SK-N-SH treated with all-trans-retinoic acid at 6 μM for 48 hours (cell line): ENCODE measurements at regions not wholly inside any gene's neighbourhood (a gene's known extent, or its start where the extent isn't known, plus 50 kb on each side); places are given as distances from the start of the nearest gene placed in this dataset.

Source experiments
- ARNTL ChIP-seq: fragments of 450-650 bp; formaldehyde crosslinking; IDR thresholded peaks from 2 replicates; pipeline ENCODE4 v1.5.0; 2020; ENCODE audit warnings: low read depth, mild to moderate bottlenecking, moderate library complexity, borderline replicate concordance
- BACH2 ChIP-seq: fragments of 250-450 bp; sonication (Bioruptor Pico); IDR thresholded peaks from 2 replicates; pipeline ENCODE4 v1.9.0; 2021; ENCODE audit warnings: mild to moderate bottlenecking, borderline replicate concordance
- CREB5 ChIP-seq: fragments of 250-450 bp; sonication (Bioruptor Pico); IDR thresholded peaks from 2 replicates; pipeline ENCODE4 v1.5.1; 2020; ENCODE audit warnings: low read depth, mild to moderate bottlenecking, moderate library complexity
- GLIS3 ChIP-seq: fragments of 250-450 bp; sonication (Bioruptor Pico); IDR thresholded peaks from 2 replicates; pipeline ENCODE4 v1.5.0; 2020; ENCODE audit warnings: mild to moderate bottlenecking, moderate library complexity
- PPARA ChIP-seq: fragments of 250-450 bp; sonication (Bioruptor Pico); IDR thresholded peaks from 2 replicates; pipeline ENCODE4 v1.5.0; 2020; ENCODE audit warnings: mild to moderate bottlenecking, borderline replicate concordance
- RARB ChIP-seq: fragments of 250-450 bp; sonication (Bioruptor Pico); IDR thresholded peaks from 2 replicates; pipeline ENCODE4 v1.8.0; 2021; ENCODE audit warnings: mild to moderate bottlenecking, moderate library complexity
- TOX ChIP-seq: fragments of 250-450 bp; sonication (Bioruptor Pico); IDR thresholded peaks from 2 replicates; pipeline ENCODE4 v1.8.0; 2021; ENCODE audit warnings: mild to moderate bottlenecking, moderate library complexity, borderline replicate concordance
- ZFP3 ChIP-seq: fragments of 250-450 bp; sonication (Bioruptor Pico); IDR thresholded peaks from 2 replicates; pipeline ENCODE4 v1.5.0; 2020; ENCODE audit warnings: mild to moderate bottlenecking, moderate library complexity
- ZFP30 ChIP-seq: fragments of 450-650 bp; formaldehyde crosslinking; IDR thresholded peaks from 2 replicates; pipeline ENCODE4 v1.5.0; 2022; ENCODE audit warnings: mild to moderate bottlenecking, moderate library complexity
- ZNF565 ChIP-seq: fragments of 450-650 bp; formaldehyde crosslinking; conservative IDR thresholded peaks from 2 replicates; pipeline ENCODE4 v1.5.0; 2020; ENCODE audit warnings: low read depth, mild to moderate bottlenecking, moderate library complexity
- ZNF70 ChIP-seq: fragments of 450-650 bp; formaldehyde crosslinking; IDR thresholded peaks from 2 replicates; pipeline ENCODE4 v1.5.0; 2020; ENCODE audit warnings: mild to moderate bottlenecking, moderate library complexity
- ZNF8 ChIP-seq: fragments of 450-650 bp; formaldehyde crosslinking; IDR thresholded peaks from 2 replicates; pipeline ENCODE4 v1.5.0; 2020; ENCODE audit warnings: mild to moderate bottlenecking, moderate library complexity
- TF ChIP-seq, protein P1 (sequence below): fragments of 250-450 bp; sonication (Bioruptor Pico); IDR thresholded peaks from 2 replicates; pipeline ENCODE4 v1.8.0; 2020; ENCODE audit warnings: mild to moderate bottlenecking, moderate library complexity, borderline replicate concordance
- TF ChIP-seq, protein P2 (sequence below): fragments of 250-450 bp; sonication (Bioruptor Pico); IDR thresholded peaks from 2 replicates; pipeline ENCODE4 v1.5.1; 2021; ENCODE audit warnings: mild to moderate bottlenecking, moderate library complexity

DNA sequence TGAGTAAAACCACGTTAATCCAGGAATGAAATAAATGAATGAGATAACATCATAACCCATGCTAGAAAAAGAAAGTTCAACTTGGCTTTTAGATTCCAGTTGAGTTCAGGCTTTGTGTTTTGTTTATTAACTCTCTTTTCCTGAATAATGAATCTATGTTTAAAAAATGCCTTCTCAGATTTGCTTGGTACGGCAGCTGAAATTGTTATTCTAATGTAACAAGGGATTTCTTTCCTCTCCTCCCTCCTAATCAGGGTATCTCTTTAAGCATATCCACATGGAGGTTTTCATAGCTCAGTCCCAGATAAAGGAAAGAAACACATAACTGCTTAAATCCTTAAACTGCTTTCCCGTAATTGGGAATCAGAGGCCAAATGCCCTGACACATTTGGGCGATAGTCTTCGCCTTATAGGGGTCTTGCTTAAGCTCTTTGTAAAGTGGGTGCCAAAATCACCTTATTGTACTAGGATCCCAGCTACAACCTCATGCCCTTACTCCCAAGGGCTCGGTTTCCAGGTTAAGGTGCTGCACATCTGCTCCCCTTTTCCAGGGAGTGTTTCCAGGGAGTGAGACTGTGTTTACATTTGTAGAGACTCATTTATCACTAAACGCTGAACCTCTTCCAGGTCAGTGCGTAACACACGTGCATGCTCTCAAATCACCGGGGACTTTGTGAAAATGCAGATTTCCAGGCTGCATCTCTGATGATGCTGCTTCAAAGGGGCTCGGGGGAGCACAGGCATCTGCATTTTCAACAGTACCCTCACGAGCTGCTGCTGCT lies 142.8 kb upstream of the FOXF1 start:
- TF ChIP-seq, protein P1, sequence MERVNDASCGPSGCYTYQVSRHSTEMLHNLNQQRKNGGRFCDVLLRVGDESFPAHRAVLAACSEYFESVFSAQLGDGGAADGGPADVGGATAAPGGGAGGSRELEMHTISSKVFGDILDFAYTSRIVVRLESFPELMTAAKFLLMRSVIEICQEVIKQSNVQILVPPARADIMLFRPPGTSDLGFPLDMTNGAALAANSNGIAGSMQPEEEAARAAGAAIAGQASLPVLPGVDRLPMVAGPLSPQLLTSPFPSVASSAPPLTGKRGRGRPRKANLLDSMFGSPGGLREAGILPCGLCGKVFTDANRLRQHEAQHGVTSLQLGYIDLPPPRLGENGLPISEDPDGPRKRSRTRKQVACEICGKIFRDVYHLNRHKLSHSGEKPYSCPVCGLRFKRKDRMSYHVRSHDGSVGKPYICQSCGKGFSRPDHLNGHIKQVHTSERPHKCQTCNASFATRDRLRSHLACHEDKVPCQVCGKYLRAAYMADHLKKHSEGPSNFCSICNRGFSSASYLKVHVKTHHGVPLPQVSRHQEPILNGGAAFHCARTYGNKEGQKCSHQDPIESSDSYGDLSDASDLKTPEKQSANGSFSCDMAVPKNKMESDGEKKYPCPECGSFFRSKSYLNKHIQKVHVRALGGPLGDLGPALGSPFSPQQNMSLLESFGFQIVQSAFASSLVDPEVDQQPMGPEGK (CRISPR knock-in tag) = no peak
- TF ChIP-seq TOX (CRISPR knock-in tag) (no peak), ARNTL (no peak), CREB5 (CRISPR knock-in tag) (no peak), RARB (CRISPR knock-in tag) (no peak), GLIS3 (CRISPR knock-in tag) (no peak), BACH2 (CRISPR knock-in tag) (no peak), ZNF8 (CRISPR knock-in tag) (no peak), ZFP3 (CRISPR knock-in tag) (no peak), ZNF565 (CRISPR knock-in tag) (no peak), ZNF70 (CRISPR knock-in tag) (no peak), PPARA (CRISPR knock-in tag) (no peak), ZFP30 (CRISPR knock-in tag) (no peak)
- TF ChIP-seq, protein P2, sequence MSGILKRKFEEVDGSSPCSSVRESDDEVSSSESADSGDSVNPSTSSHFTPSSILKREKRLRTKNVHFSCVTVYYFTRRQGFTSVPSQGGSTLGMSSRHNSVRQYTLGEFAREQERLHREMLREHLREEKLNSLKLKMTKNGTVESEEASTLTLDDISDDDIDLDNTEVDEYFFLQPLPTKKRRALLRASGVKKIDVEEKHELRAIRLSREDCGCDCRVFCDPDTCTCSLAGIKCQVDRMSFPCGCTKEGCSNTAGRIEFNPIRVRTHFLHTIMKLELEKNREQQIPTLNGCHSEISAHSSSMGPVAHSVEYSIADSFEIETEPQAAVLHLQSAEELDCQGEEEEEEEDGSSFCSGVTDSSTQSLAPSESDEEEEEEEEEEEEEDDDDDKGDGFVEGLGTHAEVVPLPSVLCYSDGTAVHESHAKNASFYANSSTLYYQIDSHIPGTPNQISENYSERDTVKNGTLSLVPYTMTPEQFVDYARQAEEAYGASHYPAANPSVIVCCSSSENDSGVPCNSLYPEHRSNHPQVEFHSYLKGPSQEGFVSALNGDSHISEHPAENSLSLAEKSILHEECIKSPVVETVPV (CRISPR knock-in tag) = no peak
